Sigmoid colon (tissue), 6 donors: ENCODE measurements at regions not wholly inside any gene's neighbourhood (a gene's known extent, or its start where the extent isn't known, plus 50 kb on each side); places are given as distances from the start of the nearest gene placed in this dataset.

Experiments used
- DNase-seq: peaks from one replicate; pipeline ENCODE4 v3.0.0-alpha.2; 2019
- H3K27ac ChIP-seq, 4 donors: fragments of 200-600 bp; sonication (generic); one replicate each; pipeline ENCODE4 v1.5.1; 2016 to 2019; ENCODE audit warnings: mild to moderate bottlenecking in 1 of 4
- H3K27me3 ChIP-seq, 3 donors: fragments of 200-600 bp; sonication (generic); one replicate each; pipeline ENCODE4 v1.5.1; 2019; ENCODE audit warnings: mild to moderate bottlenecking in 1 of 3
- H3K36me3 ChIP-seq, 4 donors: fragments of 200-600 bp; sonication (generic); one replicate each; pipeline ENCODE4 v1.5.1; 2016 to 2019
- H3K4me1 ChIP-seq, 4 donors: fragments of 200-600 bp; sonication (generic); one replicate each; pipeline ENCODE4 v1.5.1; 2017 to 2019
- H3K4me3 ChIP-seq, 4 donors: fragments of 200-600 bp; sonication (generic); one replicate each; pipeline ENCODE4 v1.5.1; 2017 to 2019; ENCODE audit warnings: mild to moderate bottlenecking in 2 of 4, moderate library complexity in 1 of 4
- H3K9me3 ChIP-seq, 4 donors: fragments of 200-600 bp in 3 of 4; sonication (generic) in 3 of 4; one replicate each; pipeline versions ENCODE4 v1.5.1 to v1.6.1; 2013 to 2019
- CTCF ChIP-seq, 4 experiments: fragments of 450-650 bp in 3 of 4; fragments of 200-600 bp in 1 of 4; IDR thresholded peaks; one replicate each; pipeline ENCODE4 v1.5.1; 2016 to 2019; ENCODE audit warnings: antibody characterized with exemption in 4 of 4, mild to moderate bottlenecking in 3 of 4, moderate library complexity in 2 of 4
- EP300 ChIP-seq, 4 donors: sonication (generic); formaldehyde crosslinking; IDR thresholded peaks; one replicate each; pipeline ENCODE4 v1.6.1; 2017; ENCODE audit warnings: antibody characterized with exemption in 4 of 4
- POLR2A ChIP-seq, 2 donors: fragments of 450-650 bp; IDR thresholded peaks; one replicate each; pipeline ENCODE4 v1.6.1; 2016; ENCODE audit warnings: antibody characterized with exemption in 2 of 2, mild to moderate bottlenecking in 2 of 2, moderate library complexity in 2 of 2
- POLR2AphosphoS5 ChIP-seq, 4 donors: sonication (generic); formaldehyde crosslinking; IDR thresholded peaks; one replicate each; pipeline ENCODE4 v1.6.1; 2017; ENCODE audit warnings: antibody characterized with exemption in 4 of 4
- WGBS, 2 donors: extraction: QIAGEN DNeasy Blood & Tissue Kit; methylation state at CpG; one replicate each; pipeline ENCODE4 v1.1.7; 2013; 5-methylcytosine and 5-hydroxymethylcytosine counted together
- intact Hi-C: fragments of 100-400 bp; cut with DNase I; formaldehyde crosslinking; loops from one replicate; pipeline ENCODE4 v1.15.1; 2023
- donor health status: healthy with polysubstance abuse.
- donor health status: healthy.

DNA sequence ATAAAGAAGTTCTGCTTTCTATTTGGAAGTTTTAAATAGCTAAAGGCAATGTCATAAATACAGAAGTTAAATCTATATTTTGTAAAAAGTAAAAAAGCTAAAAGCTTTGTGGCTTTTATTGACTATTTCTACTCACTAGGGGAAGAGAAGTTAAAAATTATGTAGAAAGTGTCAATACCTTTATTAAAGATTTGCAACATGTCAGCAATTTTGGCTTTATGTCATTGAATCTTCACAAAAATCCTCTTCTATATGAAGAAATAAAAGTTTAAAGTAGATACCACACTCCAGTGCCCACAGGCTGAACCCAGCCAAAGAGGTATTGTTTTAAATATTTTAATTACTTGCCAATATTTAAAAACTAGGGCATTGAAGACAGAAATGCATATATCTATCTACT is 160.6 kb upstream of the HSF2 start:
- Histone ChIP-seq H3K27me3 (no peaks in the 10 kb centered on the region), H3K9me3 (no peaks in the 10 kb centered on the region), H3K4me1 (no peaks in the 10 kb centered on the region), H3K27ac (no peak overlapping the region), H3K4me3 (no peak overlapping the region), H3K36me3 (no peaks in the 10 kb centered on the region)
- TF ChIP-seq CTCF (IDR thresholded peaks at IDR 0.05) (no peak), POLR2AphosphoS5 (IDR thresholded peaks at IDR 0.05) (no peak), POLR2A (IDR thresholded peaks at IDR 0.05) (no peak), EP300 (IDR thresholded peaks at IDR 0.05) (no peak)
- intact Hi-C loops = no loop called here
- no peak for DNase-seq

DNA sequence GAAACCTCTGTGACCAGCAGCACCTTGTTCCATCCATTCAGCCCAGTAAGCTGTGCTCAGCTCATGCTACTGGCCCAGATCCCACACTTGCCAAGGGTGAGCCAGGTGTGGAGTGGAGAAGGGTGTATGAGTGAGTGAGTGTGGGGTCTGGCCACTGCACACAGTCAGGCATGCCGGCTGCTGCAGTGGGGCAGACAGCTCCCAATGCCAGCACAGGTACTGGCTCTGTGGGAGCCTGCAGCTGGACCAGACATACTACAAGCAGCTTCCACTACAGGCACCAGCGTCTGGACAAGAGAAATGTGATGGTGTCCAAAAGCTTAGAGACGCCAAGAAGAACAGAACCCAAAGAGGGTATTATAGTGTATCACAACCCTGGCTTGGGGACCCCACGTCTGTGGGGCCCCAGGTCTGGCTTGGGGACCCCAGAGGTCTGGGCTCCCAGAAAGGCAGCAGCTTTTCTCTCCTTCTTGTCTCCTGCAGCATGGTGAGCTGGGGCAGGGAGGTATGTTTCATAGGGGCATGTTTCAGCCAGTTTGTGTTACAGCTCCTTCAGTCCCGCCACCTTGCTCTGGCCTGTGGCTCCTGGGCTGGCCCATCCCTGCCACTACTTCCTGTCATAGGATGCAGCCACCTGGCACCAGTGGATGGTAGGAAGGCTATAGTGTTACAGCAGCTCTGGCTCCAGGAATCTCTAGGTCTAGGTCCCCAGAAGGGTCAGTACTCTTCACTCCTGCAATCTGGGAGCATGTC is 152.4 kb upstream of the HSF2 start:
- H3K9me3 ChIP-seq = peaks cover 0 to 3% (median under 1%) of the 10 kb centered on the region in 4 donors
- H3K4me3 ChIP-seq = no peak overlapping the region
- H3K27ac ChIP-seq = no peak overlapping the region
- 62 to 83% methylated on average over 5 of the region's 5 CpGs for WGBS, 2 donors
- no peaks in the 10 kb centered on the region for H3K27me3 ChIP-seq
- no peak for DNase-seq
- intact Hi-C loops = no loop called here
- H3K4me1 ChIP-seq = no peaks in the 10 kb centered on the region
- TF ChIP-seq POLR2A (IDR thresholded peaks at IDR 0.05) (no peak), EP300 (IDR thresholded peaks at IDR 0.05) (no peak), POLR2AphosphoS5 (IDR thresholded peaks at IDR 0.05) (no peak), CTCF (IDR thresholded peaks at IDR 0.05) (no peak)
- no peaks in the 10 kb centered on the region for H3K36me3 ChIP-seq

- no peaks in the 10 kb centered on the region for H3K36me3 ChIP-seq
- H3K4me3 ChIP-seq = no peak overlapping the region
- H3K4me1 ChIP-seq = no peaks in the 10 kb centered on the region
- H3K27me3 ChIP-seq = no peaks in the 10 kb centered on the region
- DNase-seq = no peak
- H3K27ac ChIP-seq = no peak overlapping the region
- TF ChIP-seq EP300 (IDR thresholded peaks at IDR 0.05) (no peak), POLR2A (IDR thresholded peaks at IDR 0.05) (no peak), CTCF (IDR thresholded peaks at IDR 0.05) (no peak), POLR2AphosphoS5 (IDR thresholded peaks at IDR 0.05) (no peak)
- intact Hi-C loops = no loop called here
- WGBS, 2 donors = 72 to 87% methylated on average over 7 of the region's 7 CpGs
- peaks cover 0 to 3% (median under 1%) of the 10 kb centered on the region in 4 donors for H3K9me3 ChIP-seq
Observed at GRCh38 chr6:122248001-122248669, 151.3 kb upstream of the HSF2 start.

DNA sequence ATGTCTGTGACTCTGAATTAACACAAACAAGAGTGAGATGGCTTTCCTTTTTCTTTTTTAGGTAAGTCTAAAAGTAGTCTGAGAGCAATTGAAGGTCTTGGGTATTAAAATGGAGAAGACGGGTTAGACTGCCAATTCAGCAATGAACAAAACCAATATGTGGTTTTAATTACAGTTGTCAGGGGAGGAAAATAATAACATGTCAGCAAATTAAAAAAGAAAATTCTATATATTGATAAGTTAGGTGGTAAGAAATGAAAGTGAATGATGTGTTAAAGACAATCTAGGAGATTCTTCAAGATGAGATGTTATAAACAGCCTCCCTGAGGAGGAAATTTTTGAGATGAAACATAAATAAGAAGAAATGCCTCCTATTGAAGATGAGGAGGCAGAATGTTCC is 150.6 kb upstream of the HSF2 start:
- WGBS, 2 donors = 30 to 31% methylated on average over 1 of the region's 1 CpG
- intact Hi-C loops = no loop called here
- no peak overlapping the region for H3K4me3 ChIP-seq
- DNase-seq = no peak
- H3K27ac ChIP-seq = no peak overlapping the region
- H3K27me3 ChIP-seq = no peaks in the 10 kb centered on the region
- H3K36me3 ChIP-seq = no peaks in the 10 kb centered on the region
- H3K9me3 ChIP-seq = peaks cover 0 to 3% (median under 1%) of the 10 kb centered on the region in 4 donors
- no peak for TF ChIP-seq POLR2AphosphoS5 (IDR thresholded peaks at IDR 0.05)
- no peak for TF ChIP-seq CTCF (IDR thresholded peaks at IDR 0.05)
- no peak for TF ChIP-seq POLR2A (IDR thresholded peaks at IDR 0.05)
- TF ChIP-seq EP300 (IDR thresholded peaks at IDR 0.05) = no peak
- no peaks in the 10 kb centered on the region for H3K4me1 ChIP-seq
